PC-9 (cell line): ENCODE measurements at regions not wholly inside any gene's neighbourhood (a gene's known extent, or its start where the extent isn't known, plus 50 kb on each side); places are given as distances from the start of the nearest gene placed in this dataset.
"Not testable (repeated sequence)": the region's sequence is repeated elsewhere in the genome, so short reads cannot be mapped to it uniquely, and the experiment has no call there.

Source experiments
- BruUV-seq: library from RNA; stranded (reverse); fragments of 400-500 nt; replicated peaks from 2 replicates; lab custom pipeline; 2021; lab: Mats Ljungman, UMichigan
- CTCF ChIA-PET: fragments of 300-600 bp; sonication (Branson Sonifier 250); formaldehyde crosslinking; loops from one replicate; lab custom pipeline; 2022; ENCODE audit warnings: antibody characterized with exemption; lab: Charles Lee
- POLR2A ChIA-PET: fragments of 300-600 bp; sonication (Branson Sonifier 250); formaldehyde crosslinking; loops from one replicate; lab custom pipeline; 2022; ENCODE audit warnings: antibody characterized with exemption; ENCODE audit not compliant: unreplicated experiment; lab: Charles Lee
- DNase-seq, 2 experiments: peaks; one replicate each; pipeline versions ENCODE4 v3.0.0 to v3.0.0-alpha.2; 2015 to 2022; ENCODE audit warnings: mixed read lengths in 1 of 2
- H2AFZ ChIP-seq: fragments of 200-600 bp; sonication (generic); 2 replicates; pipeline ENCODE4 v1.8.1; 2017; ENCODE audit warnings: antibody characterized with exemption
- H3F3A ChIP-seq: fragments of 200-600 bp; sonication (generic); 2 replicates; pipeline ENCODE4 v1.8.1; 2017; ENCODE audit warnings: antibody characterized with exemption, mild to moderate bottlenecking, low read depth; ENCODE audit not compliant: insufficient read depth
- H3K27ac ChIP-seq: fragments of 200-600 bp; sonication (generic); 2 replicates; pipeline ENCODE4 v1.6.1; 2016; ENCODE audit warnings: mixed run types
- H3K27me3 ChIP-seq: fragments of 200-600 bp; sonication (generic); 2 replicates; pipeline ENCODE4 v1.6.1; 2016; ENCODE audit warnings: low read depth, mixed run types; ENCODE audit not compliant: insufficient read depth
- H3K36me3 ChIP-seq: fragments of 200-600 bp; sonication (generic); 2 replicates; pipeline ENCODE4 v1.6.1; 2016; ENCODE audit warnings: low read depth, mixed run types
- H3K4me1 ChIP-seq: fragments of 200-600 bp; sonication (generic); replicated peaks from 2 replicates; pipeline ENCODE4 v1.6.1; 2016; ENCODE audit warnings: mixed run types; ENCODE audit not compliant: insufficient read depth
- H3K4me2 ChIP-seq: fragments of 200-600 bp; sonication (generic); 2 replicates; pipeline ENCODE4 v1.6.1; 2017; ENCODE audit warnings: mixed run types
- H3K4me3 ChIP-seq: fragments of 200-600 bp; sonication (generic); 2 replicates; pipeline ENCODE4 v1.6.1; 2016; ENCODE audit warnings: mixed run types
- H3K79me2 ChIP-seq: fragments of 200-600 bp; sonication (generic); 2 replicates; pipeline ENCODE4 v1.6.1; 2017; ENCODE audit warnings: low read depth, mixed run types
- H3K9me2 ChIP-seq: fragments of 200-600 bp; sonication (generic); 2 replicates; pipeline ENCODE4 v1.8.1; 2017; ENCODE audit warnings: mild to moderate bottlenecking; ENCODE audit not compliant: insufficient read depth
- H3K9me3 ChIP-seq: fragments of 200-600 bp; sonication (generic); 2 replicates; pipeline ENCODE4 v1.8.1; 2016; ENCODE audit warnings: low read depth; ENCODE audit not compliant: insufficient read depth
- H4K20me1 ChIP-seq: fragments of 200-600 bp; sonication (generic); 2 replicates; pipeline ENCODE4 v1.8.1; 2017; ENCODE audit not compliant: insufficient read depth
- CTCF ChIP-seq: fragments of 200-600 bp; sonication (generic); conservative IDR thresholded peaks from 2 replicates; pipeline ENCODE4 v1.6.1; 2017; ENCODE audit warnings: mixed run types, antibody characterized with exemption, mild to moderate bottlenecking, moderate library complexity
- EZH2 ChIP-seq: fragments of 200-600 bp; sonication (generic); IDR thresholded peaks from 2 replicates; pipeline ENCODE4 v1.8.0; 2017; ENCODE audit warnings: antibody characterized with exemption, low read depth
- intact Hi-C: fragments of 100-400 bp; cut with micrococcal nuclease; formaldehyde crosslinking; loops from one replicate; pipeline ENCODE4 v1.10.0; 2022; ENCODE audit not compliant: unreplicated experiment

GRCh38 chr7:155935005-155935557 lies 122.8 kb upstream of the SHH start:
- Histone ChIP-seq H2AFZ (no peak overlapping the region), H3K9me3 (peaks cover 8% of the 10 kb centered on the region), H3K4me3 (no peak overlapping the region), H3K27me3 (no peaks in the 10 kb centered on the region), H3F3A (peaks cover 6% of the 10 kb centered on the region; the same call in 1 of the 2 replicates), H3K9me2 (no peaks in the 10 kb centered on the region), H3K4me2 (no peak overlapping the region), H3K4me1 (no peaks in the 10 kb centered on the region), H3K36me3 (no peaks in the 10 kb centered on the region), H3K27ac (no peak overlapping the region), H4K20me1 (no peaks in the 10 kb centered on the region), H3K79me2 (no peaks in the 10 kb centered on the region)
- intact Hi-C loops: no loop called here
- BruUV-seq: no TSS peak
- DNase-seq: no peak
- TF ChIP-seq CTCF (no peak), EZH2 (no peak)
- ChIA-PET CTCF (no interaction called here), POLR2A (no interaction called here)

DNA sequence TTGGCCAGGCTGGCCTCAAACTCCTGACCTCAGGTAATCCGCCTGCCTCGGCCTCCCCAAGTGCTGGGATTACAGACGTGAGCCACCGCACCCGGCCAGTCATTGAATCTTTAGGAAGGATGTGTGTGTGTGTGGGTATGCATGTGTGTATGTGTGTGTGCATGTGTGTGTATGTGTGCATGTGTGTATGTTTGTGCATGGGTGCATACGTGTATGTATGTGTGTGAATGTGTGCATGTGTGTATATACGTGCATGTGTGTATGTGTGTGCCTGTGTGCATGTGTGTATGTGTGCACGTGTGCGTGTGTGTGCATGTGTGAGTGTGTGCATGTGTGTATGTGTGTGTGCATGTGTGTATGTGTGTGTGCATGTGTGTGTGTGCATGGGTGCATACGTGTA lies 120.1 kb upstream of the SHH start:
- CTCF ChIA-PET, intact Hi-C loops, H3K36me3 ChIP-seq, DNase-seq, H3K27me3 ChIP-seq, H4K20me1 ChIP-seq, H3F3A ChIP-seq, H3K9me3 ChIP-seq, BruUV-seq, H3K4me3 ChIP-seq, H2AFZ ChIP-seq, H3K4me1 ChIP-seq, POLR2A ChIA-PET, H3K4me2 ChIP-seq, H3K79me2 ChIP-seq, H3K9me2 ChIP-seq, H3K27ac ChIP-seq: not testable (repeated sequence)

GRCh38 chr7:155931396-155932085 lies 119.3 kb upstream of the SHH start:
- no peak overlapping the region for H2AFZ ChIP-seq
- no peaks in the 10 kb centered on the region for H3K27me3 ChIP-seq
- BruUV-seq: no TSS peak
- no peaks in the 10 kb centered on the region for H3K4me1 ChIP-seq
- no peaks in the 10 kb centered on the region for H3K9me2 ChIP-seq
- TF ChIP-seq CTCF (no peak), EZH2 (no peak)
- H3K4me2 ChIP-seq: no peak overlapping the region
- no peaks in the 10 kb centered on the region for H3K79me2 ChIP-seq
- ChIA-PET POLR2A (no interaction called here), CTCF (no interaction called here)
- H4K20me1 ChIP-seq: no peaks in the 10 kb centered on the region
- peaks cover 4% of the 10 kb centered on the region; the same call in 1 of the 2 replicates for H3K9me3 ChIP-seq
- intact Hi-C loops: no loop called here
- no peak for DNase-seq
- no peak overlapping the region for H3K27ac ChIP-seq
- peaks cover 6% of the 10 kb centered on the region; the same call in 1 of the 2 replicates for H3F3A ChIP-seq
- H3K4me3 ChIP-seq: no peak overlapping the region
- H3K36me3 ChIP-seq: no peaks in the 10 kb centered on the region
